ENCODE measurements at regions not wholly inside any gene's neighbourhood (a gene's known extent, or its start where the extent isn't known, plus 50 kb on each side); places are given as distances from the start of the nearest gene placed in this dataset.

DNA sequence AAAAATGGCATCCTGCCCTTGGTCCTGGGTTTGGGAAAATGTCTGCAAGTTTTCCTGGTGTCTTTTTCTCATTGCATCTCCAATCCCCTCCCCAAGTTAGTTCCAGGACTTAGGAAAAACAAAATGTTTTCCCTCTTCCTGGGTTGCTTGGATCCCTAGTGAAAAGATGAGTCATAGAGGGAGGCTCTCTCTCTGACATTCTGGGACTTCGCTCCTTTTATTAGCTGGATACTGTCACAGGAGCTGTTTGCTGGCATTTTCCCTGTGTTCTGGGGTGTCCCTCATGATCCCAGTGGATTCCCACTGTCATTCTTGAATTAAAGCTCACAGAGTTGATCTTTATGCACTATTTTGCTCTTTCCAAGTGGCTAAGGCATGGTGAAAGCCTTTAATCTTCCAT is 316.4 kb upstream of the MBL2 start:
- H3K4me2 ChIP-seq = no peak overlapping the region
- peaks cover 2% of the 10 kb centered on the region for H3K4me1 ChIP-seq (ENCODE audit: low read depth, poor library complexity, severe bottlenecking)
- H3K79me2 ChIP-seq (ENCODE audit: insufficient read depth, low read depth) = no peaks in the 10 kb centered on the region
- H3K27me3 ChIP-seq (ENCODE audit: insufficient read depth, low read depth) = no peaks in the 10 kb centered on the region
- H4K20me1 ChIP-seq (ENCODE audit: insufficient read depth) = no peaks in the 10 kb centered on the region
- no peak overlapping the region for H2AFZ ChIP-seq (ENCODE audit: low read depth)
- no peak overlapping the region for H3K27ac ChIP-seq
- H3K36me3 ChIP-seq (ENCODE audit: insufficient read depth) = no peaks in the 10 kb centered on the region
- no peak overlapping the region for H3K4me3 ChIP-seq (IDR thresholded peaks at IDR 0.05; ENCODE audit: insufficient read depth, low read depth, low read length)
- H3K9ac ChIP-seq = no peak overlapping the region
- TF ChIP-seq, protein P1, sequence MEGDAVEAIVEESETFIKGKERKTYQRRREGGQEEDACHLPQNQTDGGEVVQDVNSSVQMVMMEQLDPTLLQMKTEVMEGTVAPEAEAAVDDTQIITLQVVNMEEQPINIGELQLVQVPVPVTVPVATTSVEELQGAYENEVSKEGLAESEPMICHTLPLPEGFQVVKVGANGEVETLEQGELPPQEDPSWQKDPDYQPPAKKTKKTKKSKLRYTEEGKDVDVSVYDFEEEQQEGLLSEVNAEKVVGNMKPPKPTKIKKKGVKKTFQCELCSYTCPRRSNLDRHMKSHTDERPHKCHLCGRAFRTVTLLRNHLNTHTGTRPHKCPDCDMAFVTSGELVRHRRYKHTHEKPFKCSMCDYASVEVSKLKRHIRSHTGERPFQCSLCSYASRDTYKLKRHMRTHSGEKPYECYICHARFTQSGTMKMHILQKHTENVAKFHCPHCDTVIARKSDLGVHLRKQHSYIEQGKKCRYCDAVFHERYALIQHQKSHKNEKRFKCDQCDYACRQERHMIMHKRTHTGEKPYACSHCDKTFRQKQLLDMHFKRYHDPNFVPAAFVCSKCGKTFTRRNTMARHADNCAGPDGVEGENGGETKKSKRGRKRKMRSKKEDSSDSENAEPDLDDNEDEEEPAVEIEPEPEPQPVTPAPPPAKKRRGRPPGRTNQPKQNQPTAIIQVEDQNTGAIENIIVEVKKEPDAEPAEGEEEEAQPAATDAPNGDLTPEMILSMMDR (conservative IDR thresholded peaks at IDR 0.05; ENCODE audit: low read depth, low read length) = no peak

DNA sequence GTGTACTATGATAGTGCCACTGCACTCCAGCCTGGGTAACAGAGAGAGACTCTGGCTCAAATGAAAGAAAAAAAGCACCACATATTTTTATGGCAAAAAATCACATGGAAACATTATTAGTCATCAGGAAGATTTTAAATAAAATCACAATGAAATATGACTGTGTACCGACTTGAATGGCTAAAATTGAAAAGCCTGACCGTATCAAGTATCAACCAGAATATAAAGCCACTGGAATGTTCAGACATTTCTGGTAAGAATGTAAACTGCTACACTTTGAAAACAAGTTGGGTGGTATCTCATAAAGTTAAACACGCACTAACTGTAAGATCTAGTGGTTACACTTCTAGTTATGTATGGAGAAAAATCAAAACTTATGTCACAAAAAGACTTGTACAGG is 306.7 kb upstream of the MBL2 start:
- H3K27me3 ChIP-seq (ENCODE audit: insufficient read depth, low read depth) = no peaks in the 10 kb centered on the region
- H3K4me2 ChIP-seq = no peak overlapping the region
- H3K4me1 ChIP-seq (ENCODE audit: low read depth, poor library complexity, severe bottlenecking) = no peaks in the 10 kb centered on the region
- no peak overlapping the region for H3K27ac ChIP-seq
- H3K9ac ChIP-seq = no peak overlapping the region
- TF ChIP-seq, protein P1 (conservative IDR thresholded peaks at IDR 0.05; ENCODE audit: low read depth, low read length) = no peak
- no peaks in the 10 kb centered on the region for H4K20me1 ChIP-seq (ENCODE audit: insufficient read depth)
- H2AFZ ChIP-seq (ENCODE audit: low read depth) = no peak overlapping the region
- H3K4me3 ChIP-seq (IDR thresholded peaks at IDR 0.05; ENCODE audit: insufficient read depth, low read depth, low read length) = no peak overlapping the region
- H3K36me3 ChIP-seq (ENCODE audit: insufficient read depth) = no peaks in the 10 kb centered on the region; the same call in 1 of the 2 replicates
- H3K79me2 ChIP-seq (ENCODE audit: insufficient read depth, low read depth) = no peaks in the 10 kb centered on the region

DNA sequence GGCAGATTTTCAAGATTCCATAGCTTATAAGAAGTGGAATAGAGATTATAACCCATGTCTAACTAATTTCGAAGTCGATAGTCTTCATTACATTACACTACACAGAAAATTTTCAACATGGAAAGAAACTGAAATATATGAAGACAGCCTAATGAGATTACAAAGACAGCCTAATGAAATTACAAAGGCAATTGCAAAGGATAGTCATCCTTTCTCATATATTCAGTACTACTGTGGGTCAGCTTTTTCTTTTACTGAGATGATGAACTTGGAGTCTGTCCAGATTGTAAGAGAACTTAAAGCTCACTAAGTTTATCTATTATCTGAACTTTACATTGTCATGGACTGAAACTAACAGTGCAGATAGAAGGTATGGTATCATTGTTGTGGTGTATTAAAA is 304.4 kb upstream of the MBL2 start:
- no peak overlapping the region for H2AFZ ChIP-seq (ENCODE audit: low read depth)
- H3K27ac ChIP-seq = no peak overlapping the region
- H3K4me3 ChIP-seq (IDR thresholded peaks at IDR 0.05; ENCODE audit: insufficient read depth, low read depth, low read length) = no peak overlapping the region
- TF ChIP-seq, protein P1 (conservative IDR thresholded peaks at IDR 0.05; ENCODE audit: low read depth, low read length) = no peak
- H3K4me1 ChIP-seq (ENCODE audit: low read depth, poor library complexity, severe bottlenecking) = no peaks in the 10 kb centered on the region
- H3K27me3 ChIP-seq (ENCODE audit: insufficient read depth, low read depth) = no peaks in the 10 kb centered on the region
- H3K79me2 ChIP-seq (ENCODE audit: insufficient read depth, low read depth) = no peaks in the 10 kb centered on the region
- H3K36me3 ChIP-seq (ENCODE audit: insufficient read depth) = no peaks in the 10 kb centered on the region; the same call in 1 of the 2 replicates
- no peak overlapping the region for H3K9ac ChIP-seq
- no peaks in the 10 kb centered on the region for H4K20me1 ChIP-seq (ENCODE audit: insufficient read depth)
- H3K4me2 ChIP-seq = no peak overlapping the region

DNA sequence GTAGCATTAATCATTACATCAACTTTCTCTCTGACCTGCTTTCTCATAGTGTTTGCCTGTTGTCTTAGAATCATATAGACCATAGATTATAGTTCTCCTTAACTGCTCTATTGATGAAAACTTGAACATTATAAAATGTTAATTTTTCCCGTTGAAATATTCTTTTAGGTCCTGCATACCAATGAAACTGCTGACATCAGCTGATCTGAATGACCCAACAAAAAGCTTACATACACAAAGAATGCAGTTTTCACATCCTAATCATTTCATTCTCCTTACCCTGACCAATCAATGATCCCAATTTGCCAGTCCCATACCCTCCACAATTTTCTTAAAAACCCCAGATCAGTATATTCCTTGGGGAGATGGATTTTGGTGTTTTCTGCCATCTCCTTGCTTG is 302.9 kb upstream of the MBL2 start:
- H4K20me1 ChIP-seq (ENCODE audit: insufficient read depth) = no peaks in the 10 kb centered on the region
- no peak overlapping the region for H3K27ac ChIP-seq

More for the DNA sequence above, 302.9 kb upstream of the MBL2 start:
- H3K36me3 ChIP-seq (ENCODE audit: insufficient read depth) = no peaks in the 10 kb centered on the region; the same call in 1 of the 2 replicates
- TF ChIP-seq, protein P1 (conservative IDR thresholded peaks at IDR 0.05; ENCODE audit: low read depth, low read length) = no peak
- H3K4me2 ChIP-seq = no peak overlapping the region
- H2AFZ ChIP-seq (ENCODE audit: low read depth) = no peak overlapping the region
- no peak overlapping the region for H3K9ac ChIP-seq
- H3K79me2 ChIP-seq (ENCODE audit: insufficient read depth, low read depth) = no peaks in the 10 kb centered on the region
- no peaks in the 10 kb centered on the region for H3K27me3 ChIP-seq (ENCODE audit: insufficient read depth, low read depth)
- no peak overlapping the region for H3K4me3 ChIP-seq (IDR thresholded peaks at IDR 0.05; ENCODE audit: insufficient read depth, low read depth, low read length)
- no peaks in the 10 kb centered on the region for H3K4me1 ChIP-seq (ENCODE audit: low read depth, poor library complexity, severe bottlenecking)

All from KMS-11 (cell line).